ENCODE measurements at regions not wholly inside any gene's neighbourhood (a gene's known extent, or its start where the extent isn't known, plus 50 kb on each side); places are given as distances from the start of the nearest gene placed in this dataset.
"Not testable (repeated sequence)": the region's sequence is repeated elsewhere in the genome, so short reads cannot be mapped to it uniquely, and the experiment has no call there.

DNA sequence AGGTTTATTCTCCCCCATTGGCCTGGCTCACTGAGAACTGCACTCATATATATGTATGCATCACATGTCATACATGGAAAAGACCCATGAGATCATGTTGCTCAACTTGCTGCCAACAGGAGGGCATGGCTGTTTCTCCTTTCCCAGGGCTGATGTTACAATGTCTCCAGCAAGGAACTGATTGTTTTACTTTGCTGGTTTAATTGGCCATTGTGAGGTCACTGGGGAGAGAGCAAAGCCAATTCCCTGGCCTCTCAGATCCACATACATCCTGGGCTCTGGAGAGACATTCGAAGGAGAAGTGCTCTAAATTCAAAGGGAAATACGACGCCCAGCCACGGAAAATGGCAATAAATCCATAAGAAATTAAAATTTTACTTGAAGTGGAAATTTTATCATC lies 287.8 kb downstream of the WDR11 start:
- DNase-seq = no peak

DNA sequence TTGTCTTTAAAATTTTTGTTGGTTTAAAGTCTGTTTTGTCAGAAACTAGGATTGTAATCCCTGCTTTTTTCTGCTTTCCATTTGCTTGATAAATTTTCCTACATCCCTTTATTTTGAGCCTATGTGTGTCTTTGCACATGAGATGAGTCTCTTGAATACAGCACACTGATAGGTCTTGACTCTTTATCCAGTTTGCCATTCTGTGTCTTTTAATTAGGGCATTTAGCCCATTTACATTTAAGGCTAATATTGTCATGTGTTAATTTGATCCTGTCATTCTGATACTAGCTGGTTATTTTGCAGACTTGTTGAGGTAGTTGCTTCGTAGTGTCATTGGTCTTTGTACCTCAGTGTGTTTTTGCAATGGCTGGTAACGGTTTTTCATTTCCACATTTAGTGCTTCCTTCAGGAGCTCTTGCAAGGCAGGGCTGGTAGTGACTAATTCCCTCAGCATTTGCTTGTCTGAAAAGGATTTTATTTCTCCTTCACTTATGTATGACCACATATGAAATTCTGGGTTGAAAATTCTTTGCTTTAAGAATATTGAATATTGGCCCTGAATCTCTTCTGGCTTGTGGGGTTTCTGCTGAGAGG lies 294.7 kb downstream of the WDR11 start:
- not testable (repeated sequence) for DNase-seq

DNA sequence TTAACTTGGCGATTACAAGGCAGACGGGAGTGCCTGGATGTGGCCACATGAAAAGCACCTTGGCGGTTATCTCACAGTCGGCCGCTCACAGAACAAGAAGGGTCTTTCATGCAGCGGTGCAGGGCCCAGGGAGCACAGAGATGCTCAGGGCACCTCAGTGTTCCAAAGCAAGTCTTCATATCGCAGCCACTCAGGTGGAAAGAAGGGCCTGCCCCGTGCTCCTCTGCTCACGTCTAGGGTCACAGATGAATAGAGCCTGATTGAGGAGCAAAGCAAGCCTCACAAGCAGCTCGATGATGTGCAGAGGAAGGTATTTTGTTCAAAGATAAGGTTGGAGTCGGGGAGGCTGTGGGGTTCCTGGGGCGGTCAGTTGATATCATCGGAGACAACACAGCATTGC lies 297.8 kb downstream of the WDR11 start:
- no peak for DNase-seq

DNA sequence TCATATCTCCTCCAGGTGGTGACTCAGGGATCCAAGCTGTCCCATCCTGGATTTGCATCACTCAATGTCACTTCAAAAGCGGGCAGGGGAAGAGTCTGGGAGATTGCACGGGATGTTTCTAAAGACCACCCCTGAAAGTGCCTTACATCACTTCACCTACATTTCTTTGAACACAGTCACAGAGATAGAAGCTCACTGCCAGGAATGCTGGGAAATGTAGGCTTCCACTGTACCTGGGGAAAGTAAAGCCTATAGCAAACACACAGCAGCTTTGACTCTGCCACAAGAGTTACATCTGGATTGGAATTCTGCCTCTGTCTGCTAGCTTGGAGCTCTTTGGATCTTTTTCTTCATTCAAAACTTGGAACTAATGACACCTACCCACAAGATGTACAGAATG lies 300.9 kb downstream of the WDR11 start:
- no peak for DNase-seq

DNA sequence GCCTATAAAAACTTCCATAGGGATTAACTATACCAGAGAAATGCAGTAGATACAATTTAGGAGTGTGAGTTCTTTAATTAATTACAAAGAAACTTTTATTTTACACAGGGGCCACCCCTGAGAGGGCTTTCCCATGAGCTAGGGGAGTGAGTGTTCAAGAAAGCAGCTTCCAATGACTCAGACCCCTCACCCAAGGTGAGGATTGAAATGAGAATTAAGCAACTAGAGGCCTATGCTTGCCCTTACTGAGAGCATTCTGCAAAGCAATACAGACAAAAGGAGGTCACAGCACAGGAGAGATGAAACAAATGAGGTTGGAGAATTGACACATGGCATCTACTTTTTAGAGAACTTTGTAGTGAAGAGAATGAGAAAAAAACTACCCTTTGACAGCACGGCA lies 301.8 kb downstream of the WDR11 start:
- DNase-seq = no peak

DNA sequence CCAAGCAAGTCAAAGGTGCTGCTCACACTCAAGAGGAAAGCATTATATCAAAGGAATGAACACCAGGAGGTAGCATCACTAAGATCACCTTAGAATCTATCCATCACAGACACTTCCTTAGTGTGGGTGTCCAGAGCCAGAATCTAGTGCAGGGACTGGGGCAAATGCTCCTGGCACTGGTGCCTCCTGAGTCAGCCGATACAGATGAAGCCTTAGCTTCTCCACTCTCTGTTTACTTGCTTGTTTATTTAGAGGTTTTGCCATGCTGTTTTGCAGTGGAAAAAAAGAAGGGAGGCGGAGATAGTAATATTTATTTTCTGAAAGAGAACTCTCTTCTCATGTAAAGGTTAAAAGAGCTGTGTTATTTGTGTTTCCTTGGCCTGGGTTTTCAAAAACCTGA lies 303.1 kb downstream of the WDR11 start:
- no peak for DNase-seq

DNA sequence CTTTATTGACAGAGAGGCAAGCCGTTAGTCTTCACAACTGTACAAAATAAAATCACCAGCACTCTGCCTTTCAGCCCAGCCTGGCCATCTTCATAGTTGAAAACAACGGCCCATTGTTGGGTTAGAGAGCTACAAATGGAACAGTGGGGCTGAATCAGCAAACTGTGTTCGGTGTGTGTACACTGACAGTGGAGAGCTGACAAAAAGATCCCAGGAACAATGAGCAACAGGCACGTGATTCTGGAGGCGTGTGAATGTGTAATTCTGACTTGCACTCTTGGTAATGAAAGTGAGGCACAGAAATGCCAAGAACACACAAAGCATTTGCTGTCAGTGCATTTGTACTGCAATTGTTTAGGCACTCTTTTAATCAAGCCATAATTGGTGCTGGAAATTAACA lies 303.7 kb downstream of the WDR11 start:
- no peak for DNase-seq

DNA sequence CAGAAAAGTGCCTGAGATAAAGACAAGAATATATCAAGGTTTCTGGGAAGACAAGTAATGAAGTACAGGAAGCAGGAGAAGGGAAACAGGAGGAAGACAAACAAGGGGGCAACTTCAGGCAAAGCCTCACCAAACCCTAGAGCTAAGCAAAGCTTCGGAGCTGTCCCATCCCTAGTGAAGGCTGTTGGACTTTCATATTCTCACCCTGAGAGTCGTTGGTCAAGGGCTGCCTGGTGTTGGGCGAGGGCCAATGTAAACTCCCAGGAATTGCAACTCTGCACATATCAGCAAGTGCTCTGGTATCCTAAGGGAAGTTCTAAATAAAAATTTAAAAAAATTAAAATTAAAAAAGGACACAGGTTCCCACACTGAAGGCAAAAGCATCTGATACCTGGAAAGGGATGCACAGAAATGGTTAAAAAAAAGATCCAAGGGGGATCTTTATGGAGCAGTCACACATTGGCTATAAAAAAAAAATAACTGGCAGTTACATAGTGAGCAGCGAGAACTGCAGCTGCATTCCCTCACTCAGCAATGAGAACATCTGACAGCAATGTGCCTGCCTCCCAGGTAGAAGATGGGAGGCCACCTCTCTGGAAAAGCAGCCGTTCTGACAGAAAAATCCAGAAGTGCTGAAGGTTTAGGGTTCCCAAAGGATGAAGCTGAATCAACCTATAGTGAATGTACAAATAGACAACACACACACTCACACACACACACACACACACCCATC lies 304.7 kb downstream of the WDR11 start:
- DNase-seq = no peak

DNA sequence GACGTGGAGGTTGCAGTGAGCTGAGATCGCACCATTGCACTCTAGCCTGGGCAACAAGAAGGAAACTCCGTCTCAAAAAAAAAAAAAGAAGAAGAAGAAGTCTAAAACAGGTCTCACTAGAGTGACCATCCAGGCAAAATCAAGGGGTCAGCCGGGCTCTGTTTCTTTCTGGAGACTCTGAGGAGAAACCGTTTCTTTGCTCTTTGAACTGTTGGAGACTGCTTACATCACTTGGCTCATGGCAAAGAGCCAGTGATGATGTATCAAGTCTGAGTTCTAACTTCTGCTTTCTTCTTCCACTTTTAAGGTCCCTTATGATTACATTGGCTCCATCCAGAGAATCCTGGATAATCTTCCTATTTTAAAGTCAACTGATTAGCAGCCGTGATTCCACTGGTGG lies 306.8 kb downstream of the WDR11 start:
- DNase-seq = no peak

DNA sequence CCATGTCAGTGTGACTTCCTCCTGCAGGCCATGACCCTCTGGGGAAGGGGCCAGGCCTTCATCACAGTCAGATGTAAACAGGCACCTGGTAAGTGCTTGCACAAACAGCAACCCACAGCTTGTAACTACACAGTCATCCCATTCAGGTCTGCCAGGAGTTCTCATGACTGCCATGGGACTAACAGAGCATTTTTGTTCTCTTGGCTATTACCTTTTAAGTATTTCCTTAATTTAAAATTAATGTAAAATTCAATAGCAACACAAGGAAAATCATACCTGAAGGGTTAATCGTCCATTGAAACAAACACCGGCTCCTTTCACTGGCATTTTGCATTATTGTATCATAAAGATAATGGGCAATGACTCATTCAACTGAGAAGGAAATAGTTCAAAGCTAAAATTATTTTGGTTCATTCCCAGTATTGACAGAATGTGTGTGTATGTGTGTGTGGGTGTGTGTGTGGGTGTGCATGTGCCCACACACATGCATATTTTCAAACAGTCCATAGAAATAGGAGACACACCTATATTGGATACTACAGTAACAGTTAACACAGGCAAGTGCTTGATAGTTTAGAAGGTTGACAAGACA lies 307.9 kb downstream of the WDR11 start:
- DNase-seq = no peak

DNA sequence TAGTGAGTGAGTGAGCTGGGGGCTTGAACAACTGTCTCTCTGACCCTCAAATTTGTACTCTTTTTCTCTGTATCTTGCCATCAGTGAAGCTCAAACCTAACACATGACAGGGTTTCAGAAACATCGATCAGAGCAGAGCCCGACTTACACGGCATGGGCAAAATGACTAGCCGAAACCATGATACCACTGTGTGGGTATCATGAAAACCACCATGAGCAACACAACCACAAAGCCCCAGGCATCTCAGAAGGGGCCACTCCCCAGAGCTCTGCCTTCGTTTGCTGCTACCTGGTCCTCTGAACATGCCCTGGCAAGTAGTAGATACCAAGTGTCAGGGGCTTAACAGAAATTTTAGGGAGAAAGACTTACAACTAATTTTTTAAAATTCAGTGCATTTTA lies 308.5 kb downstream of the WDR11 start:
- DNase-seq = no peak

DNA sequence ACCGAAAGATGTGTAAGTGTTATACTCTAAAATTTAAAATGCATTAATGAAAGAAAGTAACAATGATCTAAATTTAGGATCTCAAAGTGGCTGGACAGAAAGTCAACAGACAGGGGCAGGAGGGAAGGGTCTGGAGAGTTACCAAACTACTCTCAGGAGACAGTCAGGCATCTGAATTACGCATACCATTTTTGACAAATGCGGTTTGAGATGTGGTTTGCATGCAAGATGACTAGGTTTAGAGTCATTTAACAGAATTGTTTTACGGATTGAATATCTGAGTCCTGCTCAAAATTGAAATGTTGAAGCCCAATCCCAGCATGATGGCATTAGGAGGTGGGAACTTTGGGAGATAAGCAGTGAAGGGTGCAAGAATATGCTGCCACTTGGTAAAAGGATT lies 314.1 kb downstream of the WDR11 start:
- DNase-seq = no peak

DNA sequence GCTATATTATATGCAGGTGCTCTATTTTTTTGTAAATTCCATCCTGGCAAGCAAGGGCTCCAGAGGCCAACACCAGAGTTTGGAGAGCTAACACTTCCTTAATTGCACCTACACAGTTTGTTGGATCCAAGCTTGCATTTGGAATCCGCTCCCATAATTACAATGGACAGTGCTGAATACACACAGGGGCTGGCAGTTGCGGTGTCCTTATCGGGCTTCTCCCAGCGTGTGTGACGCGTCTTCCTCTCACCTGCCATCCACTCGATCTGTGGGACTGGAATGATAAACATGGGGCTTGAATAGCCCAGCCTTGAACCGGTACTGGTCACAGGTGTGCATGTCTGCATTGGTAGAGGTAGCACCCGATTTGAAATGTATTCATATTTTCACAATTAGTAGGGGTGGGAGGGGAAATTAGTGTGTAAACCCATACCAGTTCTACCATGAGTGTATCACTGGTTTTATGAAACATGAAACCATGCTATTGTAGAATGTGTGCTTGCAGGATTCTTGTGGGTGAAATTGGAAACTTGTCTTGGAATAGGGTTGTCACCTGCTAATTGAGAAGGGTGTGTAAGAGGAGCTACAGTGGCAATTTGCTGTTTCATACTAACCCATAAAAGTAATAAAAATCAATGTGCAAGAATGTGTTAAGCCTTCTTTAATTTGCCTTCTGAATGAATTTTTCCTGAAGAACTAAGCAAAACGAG lies 316.5 kb downstream of the WDR11 start:
- DNase-seq = peak; percentile 25

DNA sequence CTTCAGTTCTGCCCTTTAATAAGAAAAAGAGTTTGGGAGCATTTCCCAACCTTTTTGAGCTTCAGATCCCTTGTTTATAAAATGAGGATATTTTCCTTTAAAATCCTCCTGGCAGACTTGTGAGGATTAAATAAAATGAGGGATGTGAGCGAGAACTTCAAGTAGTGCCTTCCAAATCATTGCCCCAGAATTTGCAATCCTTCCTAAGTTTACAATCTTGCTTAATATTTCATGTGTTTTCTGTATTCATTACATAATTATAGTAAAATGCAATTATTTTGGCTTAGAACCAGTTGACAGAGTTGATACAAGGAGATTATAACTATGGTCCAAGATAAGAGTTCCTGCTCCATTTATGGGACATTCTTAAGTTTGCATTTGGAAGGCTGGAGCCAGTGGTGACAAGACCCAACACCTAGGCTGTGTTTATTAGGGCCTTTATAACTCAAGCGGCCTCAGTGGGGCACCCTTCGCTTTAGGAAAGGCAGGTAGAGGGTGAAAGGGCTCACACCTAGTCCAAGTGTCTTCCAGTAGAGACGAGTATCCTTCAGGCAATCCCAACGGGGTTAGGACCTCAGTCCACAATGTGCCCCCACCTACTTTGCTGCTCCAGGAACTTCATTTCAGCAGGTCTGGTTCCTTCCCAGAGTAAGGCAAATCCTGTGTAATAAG lies 317.5 kb downstream of the WDR11 start:
- DNase-seq = no peak

DNA sequence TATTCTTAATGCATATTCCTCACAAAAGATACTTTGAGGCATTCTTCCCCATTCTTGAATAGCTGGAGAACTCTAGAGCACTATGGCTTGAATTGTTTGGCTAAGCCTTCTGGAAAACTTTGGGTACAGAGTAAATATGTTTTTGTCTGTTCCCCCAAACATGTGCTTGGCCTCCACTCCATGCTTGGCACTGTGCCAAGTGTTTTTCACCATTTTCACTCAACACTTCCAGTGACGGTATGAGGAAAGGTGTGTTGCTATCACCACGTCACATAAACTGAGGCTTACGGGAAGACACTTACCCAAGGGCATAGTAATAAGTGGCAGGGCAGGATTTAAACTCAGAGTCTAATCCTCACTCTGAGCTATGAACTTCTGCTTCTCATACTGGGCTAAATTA lies 318.2 kb downstream of the WDR11 start:
- DNase-seq = no peak

DNA sequence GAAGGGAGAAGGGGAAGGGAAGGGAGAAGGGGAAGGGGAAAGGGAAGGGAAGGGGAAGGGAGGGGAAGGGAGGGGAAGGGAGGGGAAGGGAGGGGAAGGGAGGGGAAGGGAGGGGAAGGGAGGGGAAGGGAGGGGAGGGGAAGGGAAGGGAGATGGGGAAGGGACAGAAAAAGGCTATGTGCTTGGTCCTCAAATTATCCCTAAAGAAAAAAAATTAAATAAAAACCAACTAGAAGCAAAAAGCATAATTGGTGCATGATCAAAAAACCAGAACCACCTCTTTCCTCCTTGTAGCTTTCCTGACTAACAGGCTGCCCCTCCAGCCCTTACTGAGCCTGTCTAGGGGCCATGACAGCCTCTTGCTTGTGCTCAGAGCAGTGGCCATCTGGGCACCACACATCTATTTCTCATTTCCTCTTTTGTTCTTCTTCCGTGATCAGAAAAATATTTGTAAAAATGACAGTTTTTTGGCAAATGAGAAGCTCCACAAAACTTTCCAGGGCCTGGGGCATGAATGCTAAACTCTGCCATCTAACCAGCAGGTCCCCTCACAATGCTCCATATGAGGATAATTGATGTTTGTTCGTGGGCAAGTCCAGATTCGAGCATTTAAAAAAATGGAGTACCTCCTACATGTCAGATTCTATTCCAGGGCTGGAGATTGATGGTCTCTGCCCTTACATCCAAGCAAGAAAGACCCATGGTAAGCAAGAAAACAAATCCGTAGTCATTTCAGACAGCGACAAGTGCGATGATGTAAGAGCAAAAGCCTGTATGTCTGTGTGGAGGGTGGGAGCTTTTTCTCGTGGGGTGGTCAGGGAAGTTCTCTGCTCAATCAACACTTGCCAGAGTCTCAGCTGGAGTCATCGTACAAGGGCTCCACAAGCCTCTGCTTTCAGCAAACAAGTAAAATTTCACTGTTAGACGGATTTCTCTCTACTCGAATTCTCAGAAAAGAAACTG lies 320.9 kb downstream of the WDR11 start:
- DNase-seq = no peak

DNA sequence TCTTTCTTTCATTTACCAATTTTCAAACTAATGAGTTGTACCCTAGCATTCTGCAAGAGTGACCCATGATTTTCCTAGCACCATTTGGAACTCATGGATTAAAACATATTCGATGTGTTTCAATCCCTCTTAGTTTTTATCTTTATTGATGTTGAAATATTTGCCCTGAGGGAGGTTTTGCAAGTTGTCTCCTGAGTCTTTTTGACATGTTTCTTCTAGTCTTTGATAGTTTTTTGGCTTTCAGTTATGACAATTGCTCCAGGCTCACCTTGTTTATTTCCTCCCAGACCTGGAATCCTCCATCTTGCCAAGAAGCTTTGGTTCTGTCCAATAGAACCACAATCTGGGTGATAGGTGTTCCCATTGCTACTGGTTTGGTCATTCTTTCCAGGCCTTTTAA lies 327.8 kb downstream of the WDR11 start:
- DNase-seq = no peak

DNA sequence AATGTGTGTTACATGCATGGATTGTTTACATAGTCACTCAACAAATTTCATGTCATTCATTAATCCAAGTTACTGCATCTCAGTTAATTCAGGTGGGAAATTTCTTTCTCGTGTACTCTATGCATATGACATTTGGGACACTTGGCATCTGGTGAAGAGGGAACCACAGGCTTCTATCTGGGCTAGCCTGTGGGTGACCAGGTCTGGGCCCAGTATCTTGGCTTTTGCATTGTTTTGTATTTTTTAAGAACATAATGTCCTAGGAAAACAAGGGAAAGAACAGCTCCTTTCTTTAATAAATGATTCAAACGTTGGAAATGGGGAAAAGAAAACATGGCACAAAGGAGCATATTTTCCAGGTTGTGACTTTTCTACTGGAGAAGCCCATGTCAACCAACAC lies 331.1 kb downstream of the WDR11 start:
- DNase-seq = no peak

DNA sequence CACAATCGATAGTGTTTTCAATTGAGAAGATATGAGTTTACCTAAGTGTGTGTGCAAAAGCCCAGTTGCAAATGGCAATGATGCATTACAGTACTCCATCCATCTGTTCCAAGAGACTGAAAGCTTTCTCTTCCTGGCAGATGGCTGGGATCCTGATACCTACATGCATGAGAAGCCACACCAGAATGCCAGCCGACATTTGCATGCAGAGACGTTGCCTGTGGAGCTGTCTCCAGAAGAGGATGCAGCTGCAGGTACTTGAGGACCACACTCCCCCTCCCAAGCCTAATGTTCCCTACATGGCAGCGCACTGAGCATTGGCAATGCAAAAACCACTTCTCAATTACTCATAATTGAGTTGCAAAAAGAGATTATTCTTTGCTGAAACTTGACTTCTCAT lies 332.1 kb downstream of the WDR11 start:
- peak; percentile 41 for DNase-seq

DNA sequence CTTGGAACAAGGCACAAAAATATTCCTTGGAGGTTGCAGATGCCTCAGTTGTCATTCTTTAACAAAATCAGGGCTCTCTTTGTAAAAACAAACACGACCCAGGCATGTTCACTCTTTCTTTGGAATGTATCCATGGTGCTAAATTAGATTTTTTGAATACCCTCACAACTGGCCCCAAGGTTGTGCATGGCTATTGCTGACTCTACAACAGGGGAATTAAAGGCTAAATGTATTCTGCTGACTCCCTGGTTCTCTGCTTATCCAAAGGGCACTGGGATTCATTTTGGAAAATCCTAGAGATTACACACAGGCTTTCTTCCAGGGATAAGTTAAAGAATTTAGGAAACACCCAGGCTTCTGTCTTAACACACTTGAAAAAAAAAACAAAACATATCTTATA lies 332.5 kb downstream of the WDR11 start:
- DNase-seq = no peak

DNA sequence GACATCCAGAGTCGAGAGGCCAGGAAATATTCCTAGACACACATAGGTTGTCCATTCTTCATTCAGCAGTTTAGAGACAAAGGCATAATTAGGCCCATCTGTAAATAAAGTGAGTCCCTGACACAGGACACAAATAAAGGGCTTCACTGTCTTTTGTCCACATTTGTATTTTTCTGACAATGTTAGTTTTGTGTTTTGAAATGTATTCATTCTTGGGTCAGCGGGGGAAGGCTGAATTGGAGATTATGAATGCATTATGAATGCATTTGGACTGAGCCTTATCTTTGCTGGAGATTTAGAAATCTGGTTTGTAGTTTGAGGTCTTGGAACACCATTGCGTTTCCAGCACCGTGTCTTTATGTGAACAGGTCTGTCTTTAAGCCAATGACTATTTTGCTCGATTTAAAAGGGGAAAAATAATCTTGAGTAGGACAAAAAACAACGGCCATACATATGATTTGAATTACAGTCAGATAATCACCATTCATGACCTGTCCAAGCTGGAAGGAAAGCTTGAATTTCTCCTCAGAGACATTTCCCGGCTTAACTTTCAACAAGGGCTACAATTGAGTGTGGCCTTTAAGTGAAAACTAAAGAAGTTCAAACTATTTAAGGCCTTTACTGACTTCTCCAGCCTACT lies 334.8 kb downstream of the WDR11 start:
- no peak for DNase-seq

DNA sequence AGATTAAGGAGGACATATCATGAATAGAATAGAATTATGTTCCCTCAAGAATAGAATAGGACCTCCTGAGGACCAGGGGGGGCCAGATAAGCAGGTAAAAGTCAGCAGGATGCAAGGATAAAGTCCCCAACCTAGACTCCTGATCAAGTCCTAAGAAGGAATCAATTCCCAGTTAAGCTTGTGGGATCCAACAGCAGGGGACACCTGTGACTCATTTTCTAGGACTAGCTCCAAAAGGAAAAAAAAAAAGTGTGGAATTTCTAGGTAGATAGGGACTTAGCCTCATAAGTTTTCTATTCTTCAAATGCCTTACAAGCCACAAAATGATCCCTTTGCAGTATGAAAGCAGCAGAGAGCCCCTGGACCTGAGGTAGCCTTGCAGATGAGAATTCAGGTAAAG lies 336.2 kb downstream of the WDR11 start:
- DNase-seq = no peak

All from NCI-H1105 treated with DMSO at 0.1 percent for 48 hours (cell line).